A673 (cell line): ENCODE measurements at regions not wholly inside any gene's neighbourhood (a gene's known extent, or its start where the extent isn't known, plus 50 kb on each side); places are given as distances from the start of the nearest gene placed in this dataset.

Experiments
- BruUV-seq: library from RNA; stranded (reverse); fragments of 400-500 nt; replicated peaks from 2 replicates; lab custom pipeline; 2021; lab: Mats Ljungman, UMichigan
- CTCF ChIA-PET: fragments of 300-600 bp; sonication (Branson Sonifier 250); formaldehyde crosslinking; loops from one replicate; lab custom pipeline; 2022; ENCODE audit warnings: antibody characterized with exemption; lab: Charles Lee
- POLR2A ChIA-PET: fragments of 300-600 bp; sonication (Branson Sonifier 250); formaldehyde crosslinking; loops from one replicate; lab custom pipeline; 2022; ENCODE audit warnings: antibody characterized with exemption; ENCODE audit not compliant: low non-redundant PET; lab: Charles Lee
- DNase-seq: peaks from one replicate; pipeline ENCODE4 v3.0.0-alpha.2; 2015; ENCODE audit warnings: low spot score
- H3K27ac ChIP-seq: fragments of 200-600 bp; sonication (generic); 2 replicates; pipeline ENCODE4 v1.5.1; 2016; ENCODE audit warnings: mixed run types, low read depth, mild to moderate bottlenecking, mixed read lengths, antibody characterized with exemption, low read length; ENCODE audit not compliant: poor library complexity, severe bottlenecking
- H3K27me3 ChIP-seq: fragments of 200-600 bp; sonication (generic); replicated peaks from 2 replicates; pipeline ENCODE4 v1.6.1; 2017; ENCODE audit warnings: mixed run types, low read depth, mild to moderate bottlenecking, mixed read lengths, antibody characterized with exemption, low read length; ENCODE audit not compliant: insufficient read depth, poor library complexity
- H3K36me3 ChIP-seq: fragments of 200-600 bp; sonication (generic); 2 replicates; pipeline ENCODE4 v1.6.1; 2016; ENCODE audit warnings: mixed run types, mild to moderate bottlenecking, mixed read lengths, antibody characterized with exemption, low read length; ENCODE audit not compliant: insufficient read depth, poor library complexity, severe bottlenecking
- H3K4me1 ChIP-seq: fragments of 200-600 bp; sonication (generic); 2 replicates; pipeline ENCODE4 v1.6.1; 2017; ENCODE audit warnings: mixed run types, mild to moderate bottlenecking, mixed read lengths, antibody characterized with exemption, low read length; ENCODE audit not compliant: insufficient read depth, poor library complexity, severe bottlenecking
- H3K4me3 ChIP-seq: fragments of 200-600 bp; sonication (generic); 2 replicates; pipeline ENCODE4 v1.5.1; 2016; ENCODE audit warnings: low read depth, mixed run types, mild to moderate bottlenecking, mixed read lengths, low read length; ENCODE audit not compliant: poor library complexity, severe bottlenecking
- H3K9me3 ChIP-seq: fragments of 200-600 bp; sonication (generic); 2 replicates; pipeline ENCODE4 v1.6.1; 2016; ENCODE audit warnings: mixed run types, low read depth, mild to moderate bottlenecking, mixed read lengths, antibody characterized with exemption, low read length; ENCODE audit not compliant: poor library complexity, severe bottlenecking
- CTCF ChIP-seq: fragments of 300-800, 200-600 bp; sonication (generic); conservative IDR thresholded peaks from 2 replicates; pipeline ENCODE4 v1.5.1; 2017; ENCODE audit warnings: low read depth, mild to moderate bottlenecking, antibody characterized with exemption, low read length, moderate library complexity, mixed read lengths
- EZH2 ChIP-seq: fragments of 200-600 bp; sonication (generic); IDR thresholded peaks from 2 replicates; pipeline ENCODE4 v1.6.1; 2017; ENCODE audit warnings: borderline replicate concordance, low read depth, mild to moderate bottlenecking, mixed read lengths, antibody characterized with exemption, low read length; ENCODE audit not compliant: poor library complexity, severe bottlenecking
- intact Hi-C: fragments of 100-400 bp; cut with micrococcal nuclease; formaldehyde crosslinking; loops from one replicate; pipeline ENCODE4 v1.10.0; 2022; ENCODE audit not compliant: unreplicated experiment

GRCh38 chr20:18922251-18922650 is 108.7 kb downstream of the SCP2D1 start:
- no TSS peak for BruUV-seq
- Histone ChIP-seq H3K27me3 (no peaks in the 10 kb centered on the region), H3K4me3 (no peak overlapping the region), H3K4me1 (no peaks in the 10 kb centered on the region), H3K27ac (no peak overlapping the region), H3K36me3 (no peaks in the 10 kb centered on the region), H3K9me3 (no peaks in the 10 kb centered on the region)
- intact Hi-C loops, result no loop called here
- CTCF ChIA-PET, result no interaction called here
- DNase-seq, result no peak
- no peak for TF ChIP-seq EZH2
- TF ChIP-seq CTCF, result no peak
- POLR2A ChIA-PET, result no interaction called here

GRCh38 chr20:18922898-18923297 is 109.3 kb downstream of the SCP2D1 start:
- ChIA-PET POLR2A (no interaction called here), CTCF (no interaction called here)
- TF ChIP-seq EZH2, result no peak
- no peak for TF ChIP-seq CTCF
- BruUV-seq, result no TSS peak
- no peaks in the 10 kb centered on the region for H3K4me1 ChIP-seq
- no peak overlapping the region for H3K4me3 ChIP-seq
- H3K27me3 ChIP-seq, result no peaks in the 10 kb centered on the region
- intact Hi-C loops, result no loop called here
- no peaks in the 10 kb centered on the region for H3K36me3 ChIP-seq
- H3K9me3 ChIP-seq, result no peaks in the 10 kb centered on the region
- no peak for DNase-seq
- H3K27ac ChIP-seq, result no peak overlapping the region

GRCh38 chr20:18926965-18927364 is 113.4 kb downstream of the SCP2D1 start:
- Histone ChIP-seq H3K27me3 (no peaks in the 10 kb centered on the region), H3K4me1 (no peaks in the 10 kb centered on the region), H3K9me3 (no peaks in the 10 kb centered on the region), H3K36me3 (no peaks in the 10 kb centered on the region), H3K4me3 (no peak overlapping the region), H3K27ac (no peak overlapping the region)
- intact Hi-C loops, result no loop called here
- no TSS peak for BruUV-seq
- CTCF ChIA-PET, result no interaction called here
- DNase-seq, result no peak
- TF ChIP-seq CTCF, result no peak
- TF ChIP-seq EZH2, result no peak
- POLR2A ChIA-PET, result no interaction called here
